Chondrocyte (in vitro differentiated cells): ENCODE measurements at regions not wholly inside any gene's neighbourhood (a gene's known extent, or its start where the extent isn't known, plus 50 kb on each side); places are given as distances from the start of the nearest gene placed in this dataset.

ENCODE experiments used
- DNase-seq: peaks from one replicate; pipeline ENCODE4 v3.0.0; 2021; ENCODE audit warnings: mixed read lengths, low spot score
- H3K27ac Mint-ChIP-seq: one replicate; pipeline ENCODE4 v1.8.0; 2021; ENCODE audit warnings: mild to moderate bottlenecking, moderate library complexity, mixed read lengths; ENCODE audit not compliant: unreplicated experiment
- H3K27me3 Mint-ChIP-seq: 2 replicates; pipeline ENCODE4 v1.8.0; 2021; ENCODE audit warnings: low read depth, mixed read lengths
- H3K36me3 Mint-ChIP-seq: 2 replicates; pipeline ENCODE4 v1.8.0; 2021; ENCODE audit warnings: low read depth, mixed read lengths
- H3K4me1 Mint-ChIP-seq: 2 replicates; pipeline ENCODE4 v1.8.0; 2021; ENCODE audit warnings: low read depth, mild to moderate bottlenecking, mixed read lengths
- H3K4me3 Mint-ChIP-seq: one replicate; pipeline ENCODE4 v1.8.0; 2021; ENCODE audit warnings: mild to moderate bottlenecking, moderate library complexity, mixed read lengths; ENCODE audit not compliant: unreplicated experiment
- H3K9me3 Mint-ChIP-seq: 2 replicates; pipeline ENCODE4 v1.8.0; 2021; ENCODE audit warnings: low read depth, mixed read lengths
- CTCF ChIP-seq: fragments of 200-600 bp; sonication (generic); IDR thresholded peaks from 2 replicates; pipeline ENCODE4 v1.5.0; 2021; ENCODE audit warnings: antibody characterized with exemption, mild to moderate bottlenecking, moderate library complexity

- DNase-seq, result no peak
- Mint-ChIP-seq H3K9me3 (peaks cover 30% of the 10 kb centered on the region), H3K4me1 (no peaks in the 10 kb centered on the region), H3K36me3 (no peaks in the 10 kb centered on the region), H3K27ac (no peak overlapping the region), H3K4me3 (no peak overlapping the region), H3K27me3 (no peaks in the 10 kb centered on the region)
- no peak for TF ChIP-seq CTCF
Observed at GRCh38 chr11:98431463-98432359, 589.0 kb upstream of the CNTN5 start.

GRCh38 chr11:98434296-98434695 lies 586.5 kb upstream of the CNTN5 start:
- Mint-ChIP-seq H3K4me3 (no peak overlapping the region), H3K9me3 (peaks cover 19% of the 10 kb centered on the region), H3K27ac (no peak overlapping the region), H3K36me3 (no peaks in the 10 kb centered on the region), H3K4me1 (no peaks in the 10 kb centered on the region), H3K27me3 (no peaks in the 10 kb centered on the region)
- DNase-seq, result no peak
- TF ChIP-seq CTCF, result no peak

GRCh38 chr11:98453378-98453777 lies 567.4 kb upstream of the CNTN5 start:
- TF ChIP-seq CTCF, result no peak
- DNase-seq, result no peak
- H3K27ac Mint-ChIP-seq, result no peak overlapping the region
- no peaks in the 10 kb centered on the region for H3K4me1 Mint-ChIP-seq
- H3K4me3 Mint-ChIP-seq, result no peak overlapping the region
- H3K36me3 Mint-ChIP-seq, result no peaks in the 10 kb centered on the region
- H3K9me3 Mint-ChIP-seq, result no peaks in the 10 kb centered on the region
- peaks cover 6% of the 10 kb centered on the region for H3K27me3 Mint-ChIP-seq

GRCh38 chr11:98455500-98456307 lies 565.0 kb upstream of the CNTN5 start:
- DNase-seq, result no peak
- Mint-ChIP-seq H3K36me3 (no peaks in the 10 kb centered on the region), H3K4me1 (no peaks in the 10 kb centered on the region), H3K27ac (no peak overlapping the region), H3K9me3 (no peaks in the 10 kb centered on the region), H3K27me3 (peaks cover 6% of the 10 kb centered on the region), H3K4me3 (no peak overlapping the region)
- no peak for TF ChIP-seq CTCF

GRCh38 chr11:98456308-98456680 lies 564.5 kb upstream of the CNTN5 start:
- H3K9me3 Mint-ChIP-seq, result no peaks in the 10 kb centered on the region
- H3K4me3 Mint-ChIP-seq, result no peak overlapping the region
- H3K4me1 Mint-ChIP-seq, result no peaks in the 10 kb centered on the region
- no peak for TF ChIP-seq CTCF
- H3K36me3 Mint-ChIP-seq, result no peaks in the 10 kb centered on the region
- H3K27me3 Mint-ChIP-seq, result peaks cover 6% of the 10 kb centered on the region
- DNase-seq, result no peak
- H3K27ac Mint-ChIP-seq, result no peak overlapping the region
